Loucy (cell line): ENCODE measurements at regions not wholly inside any gene's neighbourhood (a gene's known extent, or its start where the extent isn't known, plus 50 kb on each side); places are given as distances from the start of the nearest gene placed in this dataset.

Source experiments
- H2AFZ ChIP-seq: fragments of 200-600 bp; sonication (generic); 2 replicates; pipeline ENCODE4 v1.6.0; 2016; ENCODE audit warnings: antibody characterized with exemption, mild to moderate bottlenecking, low read length, moderate library complexity
- H3F3A ChIP-seq: fragments of 200-600 bp; 2 replicates; pipeline ENCODE4 v1.6.0; 2016; ENCODE audit warnings: antibody characterized with exemption, low read depth, mild to moderate bottlenecking
- H3K27me3 ChIP-seq: fragments of 200-600 bp; sonication (generic); 2 replicates; pipeline ENCODE4 v1.6.1; 2014; ENCODE audit warnings: low read length, mild to moderate bottlenecking; ENCODE audit not compliant: insufficient read depth, poor library complexity, severe bottlenecking
- H3K36me3 ChIP-seq: fragments of 200-600 bp; sonication (generic); 2 replicates; pipeline ENCODE4 v1.6.1; 2016; ENCODE audit warnings: low read length; ENCODE audit not compliant: insufficient read depth
- H3K4me1 ChIP-seq: fragments of 200-600 bp; sonication (generic); 2 replicates; pipeline ENCODE4 v1.5.1; 2014; ENCODE audit warnings: low read length, mild to moderate bottlenecking; ENCODE audit not compliant: insufficient read depth, poor library complexity, severe bottlenecking
- H3K4me2 ChIP-seq: fragments of 200-600 bp; sonication (generic); 2 replicates; pipeline ENCODE4 v1.6.0; 2014; ENCODE audit warnings: antibody characterized with exemption, low read length, low read depth, mild to moderate bottlenecking; ENCODE audit not compliant: poor library complexity, severe bottlenecking
- H3K4me3 ChIP-seq: fragments of 200-600 bp; sonication (generic); 2 replicates; pipeline ENCODE4 v1.5.1; 2014; ENCODE audit warnings: low read length, mild to moderate bottlenecking, mixed read lengths; ENCODE audit not compliant: poor library complexity, severe bottlenecking
- H3K79me2 ChIP-seq: fragments of 200-600 bp; sonication (generic); 2 replicates; pipeline ENCODE4 v1.6.1; 2014; ENCODE audit warnings: low read length; ENCODE audit not compliant: insufficient read depth
- H3K9ac ChIP-seq: fragments of 200-600 bp; sonication (generic); 2 replicates; pipeline ENCODE4 v1.6.0; 2014; ENCODE audit warnings: mild to moderate bottlenecking, low read depth, low read length, moderate library complexity; ENCODE audit not compliant: poor library complexity, severe bottlenecking
- H3K9me2 ChIP-seq: fragments of 200-600 bp; sonication (generic); replicated peaks from 2 replicates; pipeline ENCODE4 v1.6.1; 2016; ENCODE audit warnings: low read depth, low read length, mixed read lengths
- H3K9me3 ChIP-seq: fragments of 200-600 bp; sonication (generic); 2 replicates; pipeline ENCODE4 v1.6.1; 2014; ENCODE audit warnings: mild to moderate bottlenecking, antibody characterized with exemption, low read length, low read depth; ENCODE audit not compliant: insufficient read depth
- H4K20me1 ChIP-seq: fragments of 200-600 bp; sonication (generic); 2 replicates; pipeline ENCODE4 v1.6.0; 2014; ENCODE audit warnings: antibody characterized with exemption, low read length, mild to moderate bottlenecking; ENCODE audit not compliant: insufficient read depth, poor library complexity, severe bottlenecking
- EZH2phosphoT487 ChIP-seq: fragments of 200-600 bp; IDR thresholded peaks from 2 replicates; pipeline ENCODE4 v1.6.1; 2018; ENCODE audit warnings: antibody characterized with exemption, mild to moderate bottlenecking, moderate library complexity, borderline replicate concordance
- TF ChIP-seq, protein P1 (sequence below): fragments of 200-600 bp; sonication (generic); conservative IDR thresholded peaks from 2 replicates; pipeline ENCODE4 v1.5.1; 2014; ENCODE audit warnings: mild to moderate bottlenecking, antibody characterized with exemption, low read length

DNA sequence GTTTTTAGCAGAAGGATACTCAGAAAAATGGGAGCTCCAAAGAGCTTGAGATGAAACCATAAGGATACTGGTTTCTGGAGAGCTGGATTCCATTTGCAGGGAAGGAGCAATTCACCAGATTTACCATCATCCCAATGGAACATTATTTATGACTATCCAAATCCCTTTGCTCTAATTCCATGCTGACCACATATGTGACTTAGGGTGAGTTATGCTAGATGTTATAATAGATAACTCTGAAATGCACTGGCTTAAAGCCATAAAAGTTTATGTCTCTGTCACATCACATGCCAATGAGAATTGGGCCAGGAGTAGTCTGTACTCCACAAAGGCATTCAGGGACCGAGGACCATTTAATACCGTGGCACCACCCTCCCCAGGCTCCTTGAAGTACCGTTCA lies 185.2 kb downstream of the SKIDA1 start:
- Histone ChIP-seq H3K27me3 (no peaks in the 10 kb centered on the region), H3K4me3 (no peak overlapping the region), H4K20me1 (no peaks in the 10 kb centered on the region), H3K79me2 (no peaks in the 10 kb centered on the region), H3F3A (no peaks in the 10 kb centered on the region), H3K36me3 (no peaks in the 10 kb centered on the region), H3K4me1 (no peaks in the 10 kb centered on the region), H3K9ac (no peak overlapping the region), H2AFZ (no peak overlapping the region), H3K4me2 (no peak overlapping the region), H3K9me2 (no peaks in the 10 kb centered on the region), H3K9me3 (no peaks in the 10 kb centered on the region)
- TF ChIP-seq EZH2phosphoT487 = no peak
- TF ChIP-seq, protein P1, sequence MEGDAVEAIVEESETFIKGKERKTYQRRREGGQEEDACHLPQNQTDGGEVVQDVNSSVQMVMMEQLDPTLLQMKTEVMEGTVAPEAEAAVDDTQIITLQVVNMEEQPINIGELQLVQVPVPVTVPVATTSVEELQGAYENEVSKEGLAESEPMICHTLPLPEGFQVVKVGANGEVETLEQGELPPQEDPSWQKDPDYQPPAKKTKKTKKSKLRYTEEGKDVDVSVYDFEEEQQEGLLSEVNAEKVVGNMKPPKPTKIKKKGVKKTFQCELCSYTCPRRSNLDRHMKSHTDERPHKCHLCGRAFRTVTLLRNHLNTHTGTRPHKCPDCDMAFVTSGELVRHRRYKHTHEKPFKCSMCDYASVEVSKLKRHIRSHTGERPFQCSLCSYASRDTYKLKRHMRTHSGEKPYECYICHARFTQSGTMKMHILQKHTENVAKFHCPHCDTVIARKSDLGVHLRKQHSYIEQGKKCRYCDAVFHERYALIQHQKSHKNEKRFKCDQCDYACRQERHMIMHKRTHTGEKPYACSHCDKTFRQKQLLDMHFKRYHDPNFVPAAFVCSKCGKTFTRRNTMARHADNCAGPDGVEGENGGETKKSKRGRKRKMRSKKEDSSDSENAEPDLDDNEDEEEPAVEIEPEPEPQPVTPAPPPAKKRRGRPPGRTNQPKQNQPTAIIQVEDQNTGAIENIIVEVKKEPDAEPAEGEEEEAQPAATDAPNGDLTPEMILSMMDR = no peak

DNA sequence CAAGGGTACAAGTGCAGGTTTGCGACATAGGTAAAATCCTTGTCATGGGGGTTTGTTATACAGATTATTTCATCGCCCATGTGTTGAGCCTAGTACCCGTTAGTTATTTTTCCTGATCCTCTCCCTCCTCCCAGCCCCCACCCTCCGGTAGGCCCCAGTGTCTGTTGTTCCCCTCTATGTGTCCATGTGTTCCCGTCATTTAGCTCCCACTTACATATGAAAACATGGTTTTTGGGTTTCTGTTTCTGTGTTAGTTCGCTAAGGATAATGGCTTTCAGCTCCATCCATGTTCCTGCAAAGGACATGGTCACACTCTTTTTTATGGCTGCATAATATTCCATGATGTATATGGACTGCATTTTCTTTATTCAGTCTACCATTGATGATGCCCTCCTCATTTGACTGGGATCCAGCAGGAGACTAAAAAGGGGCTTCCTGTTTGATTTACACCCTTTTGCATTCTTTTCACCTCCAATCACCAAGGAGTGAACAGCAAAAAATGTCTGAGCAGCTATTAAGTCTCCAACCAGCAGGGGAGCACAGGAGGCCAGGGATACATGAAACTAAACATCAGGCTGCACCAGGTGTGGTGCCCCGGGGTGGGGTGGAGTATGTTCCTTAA lies 188.2 kb downstream of the SKIDA1 start:
- no peaks in the 10 kb centered on the region for H3F3A ChIP-seq
- no peak overlapping the region for H2AFZ ChIP-seq
- H3K4me2 ChIP-seq = no peak overlapping the region
- no peaks in the 10 kb centered on the region for H3K4me1 ChIP-seq
- no peaks in the 10 kb centered on the region for H3K36me3 ChIP-seq
- H3K4me3 ChIP-seq = no peak overlapping the region
- H3K9ac ChIP-seq = no peak overlapping the region
- H3K9me2 ChIP-seq = no peaks in the 10 kb centered on the region
- TF ChIP-seq EZH2phosphoT487 = no peak
- TF ChIP-seq, protein P1 = 0 out of 2 replicates have a peak, but pooled peaks have one; percentile 19
- H3K79me2 ChIP-seq = no peaks in the 10 kb centered on the region
- H4K20me1 ChIP-seq = no peaks in the 10 kb centered on the region
- no peaks in the 10 kb centered on the region for H3K9me3 ChIP-seq
- H3K27me3 ChIP-seq = no peaks in the 10 kb centered on the region

DNA sequence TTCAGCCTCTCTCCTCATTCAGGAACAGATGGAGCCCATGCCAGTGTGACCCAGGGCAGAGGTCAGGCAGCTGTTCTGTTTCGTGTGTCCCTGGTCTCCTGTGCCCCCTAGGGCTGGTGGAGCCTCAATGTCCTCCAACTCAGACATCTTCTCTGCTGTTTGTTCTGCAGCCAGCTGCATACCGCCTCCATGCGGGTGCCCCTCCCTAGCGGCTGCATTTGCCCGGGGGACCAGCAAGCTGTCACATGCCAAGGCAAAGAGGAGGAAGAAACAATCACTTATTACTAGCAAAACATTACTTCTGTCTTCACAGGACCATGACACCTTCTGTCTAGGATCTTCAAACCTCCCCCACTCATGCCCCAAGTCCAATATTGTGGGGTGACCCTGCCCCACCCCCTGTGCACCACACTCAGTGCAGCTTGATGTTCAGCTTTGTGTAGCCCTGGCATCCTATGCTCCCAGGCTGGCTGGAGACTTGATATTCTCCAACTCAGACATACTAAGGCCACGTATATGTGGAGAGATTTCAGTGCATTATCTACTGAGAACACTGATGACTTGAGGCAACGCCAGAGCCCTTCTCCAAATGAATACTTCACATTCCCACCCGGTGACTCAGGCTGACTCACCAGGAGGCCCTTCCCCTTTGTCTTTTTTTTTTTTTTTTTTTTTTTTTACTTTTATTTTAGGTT lies 188.9 kb downstream of the SKIDA1 start:
- H3K4me2 ChIP-seq = no peak overlapping the region
- H2AFZ ChIP-seq = no peak overlapping the region
- H3K9me2 ChIP-seq = no peaks in the 10 kb centered on the region
- H3K79me2 ChIP-seq = no peaks in the 10 kb centered on the region
- no peaks in the 10 kb centered on the region for H3K9me3 ChIP-seq
- no peak overlapping the region for H3K9ac ChIP-seq
- TF ChIP-seq, protein P1 = no peak
- no peak for TF ChIP-seq EZH2phosphoT487
- H4K20me1 ChIP-seq = no peaks in the 10 kb centered on the region
- no peaks in the 10 kb centered on the region for H3K27me3 ChIP-seq
- H3K4me3 ChIP-seq = no peak overlapping the region
- H3F3A ChIP-seq = no peaks in the 10 kb centered on the region
- H3K4me1 ChIP-seq = no peaks in the 10 kb centered on the region
- no peaks in the 10 kb centered on the region for H3K36me3 ChIP-seq
